Effector CD4-positive, alpha-beta T cell (primary cell): ENCODE measurements at regions not wholly inside any gene's neighbourhood (a gene's known extent, or its start where the extent isn't known, plus 50 kb on each side); places are given as distances from the start of the nearest gene placed in this dataset.

Experiments
- DNase-seq: peaks from one replicate; pipeline ENCODE4 v3.0.0-alpha.2; 2020

DNA sequence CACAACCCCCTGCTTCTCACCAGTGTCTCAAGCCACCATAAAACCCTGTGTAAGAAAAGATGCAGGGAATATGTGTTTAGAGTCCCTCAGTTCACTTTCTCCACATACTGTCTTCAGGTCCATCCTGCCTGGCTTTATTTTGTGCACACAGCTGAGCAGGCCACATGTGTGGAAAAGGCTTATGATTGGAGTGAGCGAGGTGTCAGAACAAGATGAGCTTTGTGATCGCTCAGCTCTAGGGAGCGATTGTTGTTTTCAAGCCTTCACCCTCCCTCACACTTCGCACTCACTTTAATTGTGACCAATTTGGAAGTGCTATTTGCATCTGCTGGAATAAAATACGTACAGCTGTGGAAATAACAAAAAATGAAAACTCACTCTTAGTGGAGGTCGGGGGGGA lies 931.1 kb upstream of the TENM4 start:
- no peak for DNase-seq

DNA sequence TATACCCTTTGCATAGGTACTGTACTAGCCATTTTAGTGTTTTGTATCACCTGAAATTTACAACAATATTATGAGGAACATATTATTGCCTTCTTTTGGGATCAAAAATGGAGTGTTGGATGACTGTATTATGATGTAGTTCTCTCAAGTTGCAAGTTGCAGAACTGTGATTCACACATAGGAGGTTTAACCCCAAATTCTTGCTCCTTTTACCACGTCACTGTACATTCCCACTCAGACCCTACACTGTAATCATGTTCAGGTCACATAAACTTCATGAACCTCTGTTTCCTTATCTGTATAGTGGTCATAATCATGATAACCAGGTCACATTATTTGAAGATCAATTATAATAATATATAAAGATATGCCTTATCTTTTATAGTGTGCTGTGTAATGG lies 925.1 kb upstream of the TENM4 start:
- DNase-seq, result no peak

DNA sequence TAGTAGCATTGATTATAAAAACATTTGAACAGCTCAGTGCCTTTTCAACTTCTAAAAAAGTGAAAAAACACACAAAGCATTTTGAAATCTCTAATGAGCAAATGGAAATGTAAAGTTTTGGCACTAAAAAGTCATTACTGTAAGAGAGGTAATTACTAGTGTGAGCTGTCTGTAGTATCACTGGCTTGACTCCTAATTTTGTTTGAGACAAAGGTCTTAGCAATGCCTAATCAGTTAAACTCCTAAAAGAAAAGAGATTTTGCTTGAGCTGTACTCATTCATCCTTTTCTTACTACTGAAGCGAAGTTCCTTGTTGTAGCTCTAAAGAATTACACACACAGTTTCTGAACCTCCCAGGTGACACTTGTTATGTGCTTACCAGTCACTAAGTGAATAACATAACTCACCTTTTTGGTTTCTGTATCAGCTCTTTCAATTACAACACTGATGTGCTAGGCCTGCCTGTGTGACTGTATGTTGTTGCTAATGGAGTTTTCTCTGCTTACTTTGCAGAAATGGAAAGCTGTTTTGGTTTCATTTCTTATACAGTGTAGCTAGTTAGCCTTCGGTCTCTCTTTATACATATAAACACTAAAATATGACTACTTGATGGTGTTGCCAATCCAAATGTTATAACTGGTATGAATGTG lies 924.4 kb upstream of the TENM4 start:
- no peak for DNase-seq

DNA sequence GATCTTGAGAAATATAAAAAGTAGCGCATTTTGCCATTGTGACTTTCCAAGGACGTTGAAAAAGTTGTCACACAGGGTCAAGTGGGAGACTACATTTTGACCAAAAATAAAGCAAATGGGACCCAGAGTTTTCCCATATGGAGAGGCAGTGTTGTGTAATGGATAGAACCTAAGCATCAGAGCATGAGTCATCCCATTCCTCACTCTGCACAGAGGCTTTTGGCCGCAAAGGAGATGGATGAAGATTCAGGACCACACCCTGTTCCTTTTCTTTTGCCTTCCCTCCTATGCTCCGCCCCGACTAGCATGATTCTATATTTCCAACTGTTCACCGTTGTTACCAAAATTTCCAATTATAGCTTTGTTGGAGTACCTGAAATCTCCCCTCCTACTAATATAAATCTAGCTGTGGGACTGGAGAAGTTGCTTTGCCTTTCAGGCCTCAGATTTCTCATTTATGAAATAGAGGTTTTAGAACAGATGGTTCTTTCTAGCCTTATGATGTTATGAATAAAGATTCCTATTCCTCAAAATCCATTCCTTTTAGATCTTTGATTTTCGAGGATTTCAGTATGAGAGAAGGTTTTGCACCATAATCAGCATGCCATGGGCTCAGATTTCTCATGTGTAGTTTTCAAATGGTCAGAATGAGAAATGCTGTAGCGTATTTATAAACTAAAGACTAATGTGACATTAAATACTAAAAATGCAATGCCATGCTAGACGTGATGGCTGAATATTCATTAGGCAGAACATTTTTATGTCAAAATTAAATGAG lies 921.9 kb upstream of the TENM4 start:
- DNase-seq, result no peak

DNA sequence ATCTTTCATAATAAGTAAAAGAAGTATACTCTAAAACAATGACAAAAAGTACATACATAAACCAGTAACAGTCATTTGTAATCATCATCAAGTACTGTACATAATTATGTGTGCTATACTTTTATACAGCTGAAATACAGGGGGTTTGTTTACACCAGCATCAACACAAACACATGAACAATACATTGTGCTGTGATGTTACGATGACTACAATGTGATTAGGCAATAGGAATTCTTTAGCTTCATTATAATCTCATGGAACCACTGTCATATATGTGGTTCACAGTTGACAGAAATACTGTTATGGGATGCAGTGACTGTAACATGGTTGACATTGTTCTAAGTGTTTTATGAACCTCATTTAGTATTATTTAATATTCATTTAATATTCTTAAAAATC lies 914.4 kb upstream of the TENM4 start:
- no peak for DNase-seq

DNA sequence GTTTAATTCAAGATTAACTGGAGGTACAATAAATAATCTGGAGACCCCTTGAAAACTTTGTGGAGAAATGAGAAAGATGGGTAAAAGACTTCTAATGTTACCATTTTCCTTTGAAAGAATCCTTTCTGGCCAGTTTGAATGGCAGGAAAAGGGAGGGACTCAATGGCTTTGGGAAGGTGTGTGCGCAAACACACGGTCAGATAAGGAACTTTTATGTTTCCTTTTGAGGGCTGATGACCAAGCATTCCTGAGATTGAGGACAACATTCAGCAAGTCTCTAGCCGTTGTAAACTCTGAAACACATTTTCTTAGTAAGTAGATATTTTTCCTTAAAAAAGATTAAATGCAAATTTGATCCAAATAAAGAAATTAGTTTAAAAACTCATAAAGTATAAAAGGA lies 909.7 kb upstream of the TENM4 start:
- DNase-seq, result no peak

DNA sequence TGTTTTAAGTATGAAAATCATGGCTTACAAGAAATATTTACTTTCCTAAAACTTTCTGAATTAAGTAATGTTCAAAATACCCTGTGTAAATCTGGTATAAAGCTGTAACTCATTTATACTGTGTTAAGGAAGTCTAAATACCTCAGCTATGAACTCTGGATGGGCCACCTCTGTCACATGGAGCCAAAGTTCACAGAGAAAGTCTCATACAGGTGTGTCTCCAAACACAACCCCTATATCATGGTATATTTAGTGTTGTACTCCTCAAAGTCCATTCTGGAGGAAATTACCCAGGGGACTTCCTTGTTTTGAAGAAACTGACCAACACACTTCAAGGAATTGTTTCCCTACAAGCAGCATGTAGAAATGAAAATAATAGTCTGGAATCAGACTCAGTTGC lies 909.2 kb upstream of the TENM4 start:
- no peak for DNase-seq

DNA sequence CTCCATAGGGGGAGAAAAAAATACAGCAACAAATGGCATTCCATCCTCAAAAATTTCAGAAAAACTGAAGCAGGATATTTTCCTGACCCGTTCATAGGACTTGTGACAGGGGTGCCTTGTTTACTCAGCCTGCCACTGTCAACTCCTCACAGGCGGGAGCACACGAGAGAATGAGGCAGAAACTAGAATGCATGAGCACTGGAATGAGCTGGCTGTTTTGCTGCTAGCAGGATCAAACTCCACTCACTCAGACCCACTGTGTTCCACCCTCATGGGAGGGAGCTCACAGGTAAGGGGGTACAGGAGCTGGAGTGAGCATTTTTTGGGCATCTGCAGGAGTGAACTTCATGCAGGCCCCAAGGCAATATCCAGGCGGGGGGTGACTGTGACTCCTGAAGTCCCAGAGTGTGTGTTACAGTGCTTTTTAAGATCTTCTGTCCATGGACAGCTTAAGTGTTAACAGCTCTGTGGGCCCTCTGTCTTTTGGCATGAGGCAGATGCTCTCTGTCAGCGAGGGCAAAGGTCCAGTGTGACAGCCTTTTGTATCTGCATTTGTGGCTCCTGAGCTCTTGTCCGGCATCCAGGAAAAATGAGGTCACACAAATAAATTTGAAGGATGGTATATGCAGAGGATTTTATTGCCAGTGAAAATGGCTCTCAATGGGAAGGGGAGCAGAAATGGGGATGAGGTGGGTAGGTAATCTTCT lies 905.7 kb upstream of the TENM4 start:
- no peak for DNase-seq

DNA sequence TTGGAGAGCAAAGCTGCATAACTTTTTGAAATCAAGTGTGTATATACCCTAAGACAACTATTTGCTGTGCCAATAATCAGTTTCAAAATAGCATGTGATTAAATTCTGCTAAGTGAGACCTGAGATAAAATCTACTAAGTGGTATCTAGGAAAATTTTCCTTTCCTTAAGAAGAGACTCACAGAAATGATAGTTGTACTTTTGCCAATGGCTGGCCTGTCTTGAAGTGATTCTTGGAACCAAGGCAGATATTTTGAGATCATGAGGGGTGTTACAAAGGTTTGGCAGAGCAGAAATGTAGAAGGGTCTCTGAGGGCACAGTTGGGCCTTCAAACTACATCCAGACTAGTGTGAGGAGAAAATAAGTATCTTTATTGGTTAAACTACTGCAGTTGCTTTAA lies 902.6 kb upstream of the TENM4 start:
- DNase-seq, result no peak

DNA sequence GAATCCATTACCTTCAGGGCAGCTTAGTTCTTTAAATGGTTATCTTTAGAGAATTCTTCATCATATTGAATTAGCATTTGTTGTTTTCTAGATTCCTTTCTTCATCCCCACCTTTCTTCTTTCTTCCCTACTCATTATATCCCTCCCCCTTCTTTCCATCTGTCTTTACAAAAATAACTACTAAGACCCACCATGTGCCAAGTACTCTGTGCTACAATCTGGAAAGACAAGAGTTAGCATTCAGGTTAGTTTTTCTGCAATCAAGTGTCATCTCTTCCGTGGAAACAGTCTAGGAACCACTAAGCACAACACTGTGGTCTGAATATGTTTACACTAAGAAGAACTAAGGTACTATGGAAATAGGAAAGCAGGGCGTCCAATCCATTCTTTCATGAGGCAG lies 897.4 kb upstream of the TENM4 start:
- DNase-seq, result no peak

DNA sequence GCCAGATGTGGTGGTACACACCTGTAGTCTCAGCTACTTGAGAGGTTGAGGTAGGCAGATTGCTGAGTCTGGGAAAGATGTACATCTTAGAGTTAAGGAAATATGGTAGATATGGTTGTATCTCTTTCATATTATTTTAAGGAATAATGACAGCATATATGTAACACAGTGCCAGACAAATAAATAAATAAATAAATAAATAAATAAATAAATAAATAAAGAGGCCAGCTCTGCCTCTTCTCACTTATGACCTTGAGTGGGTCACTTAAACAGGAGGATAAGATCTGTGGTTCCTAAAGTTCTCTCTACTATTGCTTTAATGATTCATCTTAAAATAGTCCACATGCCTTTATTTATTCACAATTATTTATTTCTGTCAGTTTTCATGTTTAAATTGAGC lies 890.9 kb upstream of the TENM4 start:
- no peak for DNase-seq

DNA sequence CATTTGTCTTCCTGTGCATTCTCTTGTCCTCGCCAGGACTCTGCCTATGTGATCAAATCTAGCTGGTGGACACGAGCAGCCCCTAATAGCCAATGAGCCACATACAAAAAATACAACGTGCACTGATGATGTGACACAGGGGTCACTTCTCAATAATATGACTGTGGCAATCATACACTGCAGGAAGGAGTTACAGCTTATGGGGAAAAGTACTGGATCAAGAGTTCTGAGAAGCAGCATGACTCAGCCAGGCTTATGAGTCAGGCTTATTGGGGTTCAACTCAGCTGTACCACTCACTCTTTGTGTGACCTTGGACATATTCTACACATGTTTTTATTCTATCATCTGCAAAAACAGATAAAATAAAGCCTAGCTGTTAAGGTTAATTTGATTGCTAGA lies 889.4 kb upstream of the TENM4 start:
- DNase-seq, result no peak

DNA sequence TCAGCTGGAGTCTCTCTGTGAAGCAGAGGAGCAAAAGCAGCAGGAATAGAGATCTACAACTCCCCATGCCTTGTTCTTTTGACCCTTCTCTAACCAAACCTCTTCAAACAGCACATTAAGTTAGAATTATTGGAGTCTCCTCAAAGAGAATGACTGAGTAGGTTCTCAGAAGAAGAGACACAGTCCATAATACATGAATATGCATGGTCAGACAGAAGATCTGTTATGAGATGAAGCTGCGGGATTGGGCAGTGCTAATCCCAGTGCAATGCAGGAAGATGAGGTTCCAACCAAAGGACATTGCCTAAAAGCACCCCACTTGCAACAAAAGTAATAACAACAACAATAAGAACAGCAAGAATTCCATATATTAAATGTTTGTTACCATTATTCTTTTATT lies 887.9 kb upstream of the TENM4 start:
- no peak for DNase-seq

DNA sequence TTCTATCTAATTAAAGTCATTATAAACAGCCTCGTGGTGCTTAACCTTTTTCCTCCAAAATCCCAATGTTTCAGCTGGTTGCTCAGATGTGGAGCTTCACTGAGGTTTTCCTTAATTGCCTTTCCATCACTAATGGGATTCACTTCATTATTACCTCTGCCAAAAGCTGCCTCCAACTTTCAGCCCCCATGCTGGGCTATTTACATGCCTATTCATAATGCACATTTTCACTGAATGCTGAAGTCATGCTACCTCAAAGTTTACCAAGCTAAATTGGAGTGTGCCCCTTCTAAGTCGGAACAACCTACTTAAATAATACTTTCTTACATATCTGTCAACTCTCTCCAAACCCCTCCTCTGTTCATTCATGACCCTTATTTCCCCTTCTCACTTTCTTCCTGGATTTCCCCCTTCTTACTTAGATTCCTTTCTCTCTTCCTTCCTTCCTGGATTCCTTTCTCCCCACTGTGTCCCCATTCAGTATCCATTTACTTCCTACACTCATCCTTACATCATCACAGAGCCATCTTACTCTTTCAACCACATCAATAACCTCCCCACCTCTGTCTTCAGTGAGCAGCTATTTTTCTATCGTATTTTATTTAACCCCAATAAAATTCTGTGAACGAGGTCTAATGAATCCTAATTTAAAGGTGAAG lies 887.3 kb upstream of the TENM4 start:
- DNase-seq, result no peak

DNA sequence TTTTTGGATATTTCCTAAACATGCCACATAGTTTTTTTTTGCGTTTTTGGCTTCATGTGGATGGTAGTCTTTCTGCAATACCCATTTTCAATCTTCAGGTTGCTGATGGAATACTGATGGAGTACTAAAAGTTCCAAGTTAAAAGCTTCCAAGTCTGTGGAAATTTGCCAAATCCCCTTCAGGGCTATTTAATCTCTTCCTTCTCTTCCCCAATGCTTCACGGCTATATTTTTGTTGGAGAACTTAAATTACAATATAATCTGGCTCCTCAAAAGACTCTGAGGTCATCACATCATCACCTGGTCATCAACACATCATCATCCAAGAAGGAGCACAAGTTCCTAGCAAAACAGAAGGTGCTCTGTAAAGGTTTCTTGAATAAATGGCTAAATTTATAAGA lies 881.0 kb upstream of the TENM4 start:
- DNase-seq, result no peak

DNA sequence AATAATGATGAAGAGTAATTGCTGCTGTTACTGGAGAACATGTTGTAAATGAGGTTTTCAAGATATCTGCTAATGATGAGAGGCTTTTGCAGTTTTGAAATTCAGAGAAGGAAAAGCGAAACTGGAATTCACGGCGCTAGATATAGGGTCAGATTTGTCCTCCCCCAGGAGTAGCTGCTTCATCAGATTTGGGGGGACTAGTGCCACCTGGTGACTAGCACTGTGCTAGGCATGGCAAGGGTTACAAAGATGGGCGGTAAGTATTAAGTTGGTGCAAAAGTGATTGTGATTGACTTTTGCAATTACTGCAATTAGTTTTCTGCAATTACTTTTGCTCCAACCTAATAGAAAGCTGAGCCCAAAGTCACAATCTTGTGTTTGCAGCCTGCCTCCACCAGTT lies 879.9 kb upstream of the TENM4 start:
- no peak for DNase-seq

DNA sequence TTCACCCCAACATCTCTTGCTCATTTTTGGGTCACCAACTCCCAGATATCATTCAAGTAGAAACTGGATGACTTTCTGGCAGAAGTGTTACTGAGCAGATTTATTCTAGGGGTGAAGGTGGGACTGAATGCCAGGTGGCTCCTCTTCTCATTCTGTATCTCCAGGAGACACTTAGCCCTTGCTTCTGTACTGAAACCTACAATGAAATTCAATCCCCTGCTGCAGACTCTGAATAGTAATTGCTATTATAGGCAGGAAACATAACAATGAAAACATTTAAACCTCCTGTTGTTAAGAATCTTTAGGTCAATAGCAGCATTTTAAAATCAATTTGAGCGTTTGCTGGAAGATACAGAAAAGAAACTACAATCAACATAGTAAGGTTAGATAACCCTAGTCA lies 879.4 kb upstream of the TENM4 start:
- no peak for DNase-seq

DNA sequence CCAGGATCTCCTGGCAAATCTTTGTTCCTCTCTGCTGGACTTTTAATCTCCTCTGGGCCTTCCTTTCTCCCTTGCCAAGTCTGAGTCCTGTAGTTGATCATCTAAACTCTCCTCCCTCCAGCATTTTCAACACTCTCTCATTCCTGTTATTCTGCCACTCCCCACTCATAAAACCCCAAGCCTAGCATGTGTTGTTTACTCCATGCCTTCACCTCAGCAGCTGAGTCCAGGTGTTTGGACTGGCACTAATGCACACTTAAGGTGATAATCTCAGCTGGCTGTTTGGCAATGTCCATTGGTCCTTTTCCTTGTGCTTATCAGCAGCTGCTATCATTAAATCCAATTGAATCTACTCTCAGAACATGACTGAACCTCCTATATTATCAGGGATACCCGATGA lies 876.8 kb upstream of the TENM4 start:
- DNase-seq, result no peak

DNA sequence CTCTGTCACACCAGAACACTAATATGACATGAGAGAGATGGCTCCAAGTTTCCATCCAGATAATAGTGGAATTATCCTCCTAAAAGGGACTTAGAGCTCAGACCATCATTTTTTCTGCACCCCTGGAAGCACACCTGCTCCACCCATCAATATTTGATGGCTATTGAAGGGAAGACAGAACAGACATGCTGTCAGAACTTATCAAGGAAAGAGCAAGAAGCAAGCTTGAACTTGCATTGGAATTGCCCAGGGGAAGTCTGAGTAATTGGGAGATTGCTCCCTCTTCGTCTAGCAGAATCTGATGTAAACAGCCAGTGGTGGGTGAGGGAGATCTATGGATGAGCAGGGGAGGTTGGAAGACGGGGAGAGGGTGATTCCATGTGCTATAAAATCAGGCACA lies 874.4 kb upstream of the TENM4 start:
- no peak for DNase-seq

DNA sequence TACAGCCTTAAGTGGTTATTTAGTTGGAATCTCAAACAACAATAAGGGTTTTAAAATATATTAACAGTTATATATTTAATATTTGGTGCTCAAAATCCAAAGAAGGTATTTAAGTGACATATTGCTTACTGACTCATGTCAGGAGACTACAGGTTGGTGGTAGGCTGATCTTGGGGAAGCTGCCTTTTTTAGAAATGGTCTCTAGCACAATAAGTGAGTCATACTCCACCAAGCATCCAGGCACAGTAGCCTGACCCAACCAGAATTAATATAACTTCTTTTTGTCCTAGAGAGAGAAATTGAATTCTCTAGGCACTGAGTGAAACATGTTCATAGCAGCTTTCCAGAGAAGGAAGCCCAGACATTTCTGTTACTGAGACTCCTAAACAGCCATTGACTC lies 868.5 kb upstream of the TENM4 start:
- DNase-seq, result no peak

DNA sequence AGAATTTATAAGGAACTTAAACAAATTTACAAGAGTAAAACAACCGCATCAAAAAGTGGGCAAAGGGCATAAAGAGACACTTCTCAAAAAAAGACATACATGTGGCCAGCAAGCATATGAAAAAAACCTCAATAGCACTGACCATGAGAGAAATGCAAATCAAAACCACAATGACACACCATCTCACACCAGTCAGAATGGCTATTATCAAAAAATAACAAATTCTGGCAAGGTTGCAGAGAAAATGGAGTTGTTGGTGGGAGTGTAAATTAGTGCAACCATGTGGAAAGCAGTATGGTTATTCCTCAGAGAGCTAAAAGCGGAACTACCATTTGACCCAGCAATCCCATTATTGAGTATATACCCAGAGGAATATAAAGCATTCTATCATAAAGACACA lies 866.8 kb upstream of the TENM4 start:
- no peak for DNase-seq

DNA sequence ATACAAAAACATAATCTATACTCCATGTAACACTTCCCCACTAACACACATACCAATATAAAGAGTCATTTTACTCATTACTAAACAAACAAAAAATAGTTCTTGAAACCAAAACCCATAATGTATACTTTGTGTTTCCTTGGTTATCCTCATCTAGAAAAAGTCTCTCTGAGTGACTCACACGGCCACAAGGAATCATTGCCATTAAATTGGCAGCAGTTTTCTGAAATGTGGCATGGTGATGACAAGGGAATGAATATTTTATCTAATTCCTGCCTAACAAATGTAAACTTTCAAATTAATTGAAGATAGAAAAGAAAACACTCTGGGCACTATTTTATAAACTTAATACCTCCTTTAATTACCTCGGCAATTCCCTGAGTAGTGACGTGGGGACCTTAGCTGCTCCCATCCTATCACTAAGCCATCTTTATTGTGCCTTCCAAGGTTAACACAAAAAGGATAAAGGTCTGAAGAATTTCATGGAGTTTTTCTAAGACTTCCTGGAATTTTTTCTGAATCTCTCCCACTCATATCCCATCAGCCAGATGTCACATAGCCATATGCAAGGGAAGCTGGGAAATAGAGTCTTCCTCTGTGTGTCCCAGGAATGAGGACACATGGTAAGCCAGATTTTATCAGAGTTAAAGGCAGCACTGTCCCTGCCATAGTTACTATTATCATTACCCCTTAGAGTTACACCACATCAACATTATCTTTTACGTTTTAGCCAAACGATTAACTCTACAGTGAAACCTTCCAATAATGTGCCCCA lies 857.2 kb upstream of the TENM4 start:
- no peak for DNase-seq

DNA sequence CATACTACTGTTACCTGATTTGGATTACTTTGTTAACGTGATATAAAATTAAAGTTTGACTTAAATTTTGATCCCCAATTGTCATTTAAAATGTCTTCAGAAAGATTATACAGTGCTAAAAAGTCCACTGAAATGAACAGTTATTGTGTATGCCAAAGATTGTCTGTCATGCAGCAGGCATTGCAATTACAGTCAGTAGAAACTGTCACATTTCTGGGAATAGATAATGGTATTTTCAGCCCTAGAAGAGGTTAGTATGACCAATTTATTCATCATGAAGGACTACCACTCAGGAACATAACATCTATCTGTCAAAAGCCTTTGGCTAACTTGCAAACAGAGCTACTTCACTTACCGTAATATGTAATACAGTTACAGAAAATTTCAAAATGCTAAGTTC lies 852.5 kb upstream of the TENM4 start:
- no peak for DNase-seq
